D721Med (cell line): ENCODE measurements at regions not wholly inside any gene's neighbourhood (a gene's known extent, or its start where the extent isn't known, plus 50 kb on each side); places are given as distances from the start of the nearest gene placed in this dataset.

Experiments used
- DNase-seq: peaks from one replicate; pipeline ENCODE4 v3.0.0; 2011; ENCODE audit warnings: low spot score; ENCODE audit not compliant: insufficient read length
- FAIRE-seq: peaks from 2 replicates; lab custom pipeline; 2011; peaks lifted over from hg19 to GRCh38; lab: Jason Lieb, UNC
- CTCF ChIP-seq: IDR thresholded peaks from 2 replicates; pipeline ENCODE4 v1.5.1; 2012; ENCODE audit warnings: mild to moderate bottlenecking, control low read depth; ENCODE audit not compliant: insufficient read depth; ENCODE audit errors: missing control alignments

GRCh38 chr2:7593360-7593759, 676.1 kb downstream of the RNF144A start:
- DNase-seq: no peak
- FAIRE-seq: no peak
- TF ChIP-seq CTCF: no peak

- TF ChIP-seq CTCF: no peak
- FAIRE-seq: no peak
- no peak for DNase-seq
These were observed 677.0 kb downstream of the RNF144A start for GRCh38 chr2:7594211-7594610.

- TF ChIP-seq CTCF: no peak
- DNase-seq (no peak), FAIRE-seq (no peak)
These were observed 678.0 kb downstream of the RNF144A start for GRCh38 chr2:7595206-7595605.

- TF ChIP-seq CTCF: no peak
- DNase-seq: no peak
- no peak for FAIRE-seq
These were observed 681.2 kb downstream of the RNF144A start for GRCh38 chr2:7598402-7598801.

- DNase-seq: no peak
- TF ChIP-seq CTCF: no peak
- no peak for FAIRE-seq
These were observed 682.4 kb downstream of the RNF144A start for GRCh38 chr2:7599462-7600258.

- DNase-seq (no peak), FAIRE-seq (no peak)
- TF ChIP-seq CTCF: no peak
These were observed 684.8 kb downstream of the RNF144A start for GRCh38 chr2:7601990-7602389.

GRCh38 chr2:7604456-7604855, 687.2 kb downstream of the RNF144A start:
- FAIRE-seq (no peak), DNase-seq (no peak)
- no peak for TF ChIP-seq CTCF
